Osteocyte (in vitro differentiated cells): ENCODE measurements at regions not wholly inside any gene's neighbourhood (a gene's known extent, or its start where the extent isn't known, plus 50 kb on each side); places are given as distances from the start of the nearest gene placed in this dataset.

Experiments
- DNase-seq: peaks from one replicate; pipeline ENCODE4 v3.0.0; 2021; ENCODE audit warnings: mixed read lengths; ENCODE audit not compliant: unreplicated experiment; ENCODE audit errors: extremely low spot score
- H3K27ac Mint-ChIP-seq: one replicate; pipeline ENCODE4 v1.8.0; 2021; ENCODE audit warnings: mild to moderate bottlenecking, mixed read lengths; ENCODE audit not compliant: unreplicated experiment
- H3K27me3 Mint-ChIP-seq: one replicate; pipeline ENCODE4 v1.8.0; 2021; ENCODE audit warnings: mixed read lengths; ENCODE audit not compliant: unreplicated experiment
- H3K36me3 Mint-ChIP-seq: one replicate; pipeline ENCODE4 v1.8.0; 2021; ENCODE audit warnings: mixed read lengths; ENCODE audit not compliant: unreplicated experiment
- H3K4me1 Mint-ChIP-seq: one replicate; pipeline ENCODE4 v1.8.0; 2021; ENCODE audit warnings: mixed read lengths; ENCODE audit not compliant: unreplicated experiment
- H3K4me3 Mint-ChIP-seq: one replicate; pipeline ENCODE4 v1.8.0; 2021; ENCODE audit warnings: mild to moderate bottlenecking, moderate library complexity, mixed read lengths; ENCODE audit not compliant: unreplicated experiment
- H3K9me3 Mint-ChIP-seq: one replicate; pipeline ENCODE4 v1.8.0; 2021; ENCODE audit warnings: mixed read lengths; ENCODE audit not compliant: unreplicated experiment
- CTCF ChIP-seq: fragments of 200-600 bp; sonication (generic); IDR thresholded peaks from 2 replicates; pipeline ENCODE4 v1.5.0; 2021; ENCODE audit warnings: antibody characterized with exemption, mild to moderate bottlenecking, moderate library complexity

DNA sequence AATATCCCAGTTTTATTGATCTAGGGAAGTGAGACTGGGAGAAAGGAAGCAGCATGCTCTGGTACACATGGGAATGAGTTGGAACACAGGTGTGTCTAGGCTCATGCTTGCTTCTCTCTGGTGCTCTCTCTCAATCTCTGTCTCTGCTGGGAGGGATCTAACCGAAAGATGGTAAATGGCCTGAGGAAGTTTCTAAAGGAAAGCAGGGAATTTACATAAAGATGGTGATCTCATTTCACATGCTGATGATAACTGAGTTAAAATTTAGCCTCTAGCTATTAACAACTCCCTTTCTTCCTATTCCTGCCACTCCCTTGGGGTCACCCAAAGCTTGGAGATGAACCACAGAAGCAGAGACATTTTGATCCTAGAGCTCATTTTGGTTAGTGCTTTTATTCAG is 436.2 kb downstream of the SH3GL2 start:
- H3K27me3 Mint-ChIP-seq: no peaks in the 10 kb centered on the region
- no peak for TF ChIP-seq CTCF
- H3K27ac Mint-ChIP-seq: no peak overlapping the region
- DNase-seq: no peak
- H3K9me3 Mint-ChIP-seq: no peaks in the 10 kb centered on the region
- no peak overlapping the region for H3K4me3 Mint-ChIP-seq
- no peaks in the 10 kb centered on the region for H3K36me3 Mint-ChIP-seq
- H3K4me1 Mint-ChIP-seq: peaks cover 10% of the 10 kb centered on the region

DNA sequence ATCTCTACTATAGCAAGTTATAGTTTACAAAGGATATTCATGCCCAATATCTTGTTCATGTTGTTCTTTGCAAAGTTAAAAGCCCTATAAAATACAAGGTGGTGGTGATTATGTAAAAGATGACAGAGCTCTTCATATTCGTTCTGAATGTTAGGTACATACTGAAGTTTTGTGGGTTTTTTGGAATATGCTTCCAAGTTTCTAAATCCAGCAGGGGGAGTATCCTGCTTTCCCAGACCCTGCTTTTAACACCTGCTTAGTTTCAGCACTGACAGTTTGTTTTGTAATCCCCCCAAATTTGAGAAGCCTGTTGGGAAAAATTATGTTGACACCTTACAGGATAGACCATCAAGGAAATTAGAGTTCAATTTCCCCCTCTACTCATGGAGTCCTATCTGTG is 438.3 kb downstream of the SH3GL2 start:
- Mint-ChIP-seq H3K27me3 (no peaks in the 10 kb centered on the region), H3K27ac (no peak overlapping the region), H3K4me1 (peaks cover 14% of the 10 kb centered on the region), H3K4me3 (no peak overlapping the region), H3K9me3 (no peaks in the 10 kb centered on the region), H3K36me3 (no peaks in the 10 kb centered on the region)
- peak; percentile 30 for TF ChIP-seq CTCF
- no peak for DNase-seq

- Mint-ChIP-seq H3K27me3 (no peaks in the 10 kb centered on the region), H3K27ac (no peak overlapping the region), H3K36me3 (no peaks in the 10 kb centered on the region), H3K4me1 (peaks cover 22% of the 10 kb centered on the region), H3K9me3 (no peaks in the 10 kb centered on the region), H3K4me3 (no peak overlapping the region)
- no peak for DNase-seq
- TF ChIP-seq CTCF: no peak
Observed at GRCh38 chr9:18018221-18018620, 439.4 kb downstream of the SH3GL2 start.

DNA sequence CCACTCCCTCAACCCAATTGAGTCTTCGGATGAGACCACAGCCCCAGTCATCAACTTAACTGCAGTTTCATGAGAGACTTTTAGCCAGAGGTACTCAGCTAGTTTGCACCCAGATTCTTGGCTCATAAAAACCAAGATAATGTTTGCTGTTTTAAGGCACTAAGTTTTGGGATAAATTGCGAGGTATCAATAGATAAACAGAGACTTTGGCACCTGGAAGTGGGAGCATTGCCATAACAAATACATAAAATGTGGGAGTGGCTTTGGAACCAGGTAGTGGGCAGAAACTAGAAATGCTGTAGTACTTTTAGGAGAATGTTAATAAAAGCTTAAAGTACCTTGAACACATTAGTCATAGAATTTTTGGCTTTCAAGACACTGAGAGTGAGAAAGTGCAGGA is 439.8 kb downstream of the SH3GL2 start:
- H3K36me3 Mint-ChIP-seq: no peaks in the 10 kb centered on the region
- TF ChIP-seq CTCF: no peak
- H3K4me1 Mint-ChIP-seq: peaks cover 26% of the 10 kb centered on the region
- H3K27me3 Mint-ChIP-seq: no peaks in the 10 kb centered on the region
- H3K9me3 Mint-ChIP-seq: no peaks in the 10 kb centered on the region
- H3K4me3 Mint-ChIP-seq: no peak overlapping the region
- DNase-seq: no peak
- H3K27ac Mint-ChIP-seq: no peak overlapping the region

DNA sequence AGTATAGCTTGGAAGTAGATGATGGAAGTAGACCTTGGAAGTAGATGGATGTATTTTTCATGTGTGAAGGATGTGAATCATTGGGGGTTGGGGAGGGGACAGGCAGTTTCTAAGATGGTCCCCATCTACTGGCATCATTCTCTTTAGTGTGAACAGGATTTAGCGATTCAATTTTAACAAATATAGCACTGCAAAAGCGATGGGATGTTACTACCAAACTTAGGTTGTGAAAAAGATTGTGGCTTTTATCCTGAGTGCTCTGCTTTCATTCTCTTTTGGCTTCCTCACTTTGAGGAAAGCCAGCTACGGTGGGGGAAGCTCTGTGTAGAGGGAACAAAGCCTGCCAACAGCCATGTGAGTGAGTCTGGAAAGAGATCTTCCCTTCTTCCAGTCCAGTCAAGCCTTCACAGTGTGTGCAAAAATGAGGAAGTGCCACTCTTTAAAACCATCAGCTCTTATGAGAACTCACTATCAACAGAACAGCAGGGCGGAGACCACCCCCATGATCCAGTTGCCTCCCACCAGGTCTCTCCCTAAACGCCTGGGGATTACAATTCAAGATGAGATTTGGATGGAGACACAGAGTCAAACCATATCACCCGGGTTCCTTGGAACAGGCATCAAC is 441.4 kb downstream of the SH3GL2 start:
- DNase-seq: no peak
- Mint-ChIP-seq H3K4me1 (peaks cover 19% of the 10 kb centered on the region), H3K36me3 (no peaks in the 10 kb centered on the region), H3K27ac (no peak overlapping the region), H3K4me3 (no peak overlapping the region), H3K9me3 (no peaks in the 10 kb centered on the region), H3K27me3 (no peaks in the 10 kb centered on the region)
- no peak for TF ChIP-seq CTCF
